KMS-11 (cell line): ENCODE measurements at regions not wholly inside any gene's neighbourhood (a gene's known extent, or its start where the extent isn't known, plus 50 kb on each side); places are given as distances from the start of the nearest gene placed in this dataset.

Source experiments
- H2AFZ ChIP-seq: fragments of 200-600 bp; sonication (generic); 2 replicates; pipeline ENCODE4 v1.6.1; 2016; ENCODE audit warnings: antibody characterized with exemption, mixed run types, low read depth
- H3K27ac ChIP-seq: fragments of 200-600 bp; sonication (generic); 2 replicates; pipeline ENCODE4 v1.6.1; 2016; ENCODE audit warnings: mild to moderate bottlenecking, mixed run types
- H3K27me3 ChIP-seq: fragments of 200-600 bp; sonication (generic); 2 replicates; pipeline ENCODE4 v1.6.1; 2017; ENCODE audit warnings: mild to moderate bottlenecking, low read depth, mixed run types, moderate library complexity; ENCODE audit not compliant: insufficient read depth
- H3K36me3 ChIP-seq: fragments of 200-600 bp; sonication (generic); 2 replicates; pipeline ENCODE4 v1.6.1; 2017; ENCODE audit warnings: mild to moderate bottlenecking, mixed run types; ENCODE audit not compliant: insufficient read depth
- H3K4me1 ChIP-seq: fragments of 200-600 bp; sonication (generic); 2 replicates; pipeline ENCODE4 v1.6.1; 2016; ENCODE audit warnings: mild to moderate bottlenecking, low read depth, mixed run types; ENCODE audit not compliant: poor library complexity, severe bottlenecking
- H3K4me2 ChIP-seq: fragments of 200-600 bp; sonication (generic); 2 replicates; pipeline ENCODE4 v1.7.0; 2016; ENCODE audit warnings: mild to moderate bottlenecking, mixed run types
- H3K4me3 ChIP-seq: fragments of 200-600 bp; sonication (generic); IDR thresholded peaks from 2 replicates; pipeline ENCODE4 v1.6.1; 2017; ENCODE audit warnings: low read depth, low read length, mixed read lengths; ENCODE audit not compliant: insufficient read depth
- H3K79me2 ChIP-seq: fragments of 200-600 bp; sonication (generic); 2 replicates; pipeline ENCODE4 v1.6.1; 2016; ENCODE audit warnings: low read depth, mixed run types; ENCODE audit not compliant: insufficient read depth
- H3K9ac ChIP-seq: fragments of 200-600 bp; sonication (generic); 2 replicates; pipeline ENCODE4 v1.6.1; 2016; ENCODE audit warnings: mild to moderate bottlenecking, mixed run types
- H4K20me1 ChIP-seq: fragments of 200-600 bp; sonication (generic); 2 replicates; pipeline ENCODE4 v1.6.1; 2016; ENCODE audit warnings: mild to moderate bottlenecking, mixed run types; ENCODE audit not compliant: insufficient read depth
- TF ChIP-seq, protein P1 (sequence below): fragments of 200-600 bp; sonication (generic); conservative IDR thresholded peaks from 2 replicates; pipeline ENCODE4 v1.6.1; 2017; ENCODE audit warnings: low read depth, mild to moderate bottlenecking, antibody characterized with exemption, low read length, moderate library complexity, mixed read lengths

DNA sequence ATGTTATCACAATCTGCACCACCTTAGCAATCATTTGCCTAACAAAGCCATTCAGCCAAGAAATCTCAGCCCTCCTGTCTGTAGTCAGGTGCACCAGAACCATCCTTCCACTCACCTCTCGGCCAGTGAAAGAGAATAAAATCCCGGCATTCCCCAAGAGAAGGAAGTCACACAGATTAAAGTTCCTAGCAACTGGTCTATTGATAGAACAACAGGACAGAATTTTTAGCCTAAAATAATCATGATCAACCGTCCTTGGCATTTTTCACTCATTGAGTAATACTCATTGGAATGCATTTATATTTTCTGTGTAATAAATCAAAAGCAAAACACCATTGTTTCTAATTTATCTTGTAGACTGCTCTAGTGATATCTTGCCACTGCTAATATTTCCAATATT is 85.7 kb upstream of the CDH4 start:
- TF ChIP-seq, protein P1, sequence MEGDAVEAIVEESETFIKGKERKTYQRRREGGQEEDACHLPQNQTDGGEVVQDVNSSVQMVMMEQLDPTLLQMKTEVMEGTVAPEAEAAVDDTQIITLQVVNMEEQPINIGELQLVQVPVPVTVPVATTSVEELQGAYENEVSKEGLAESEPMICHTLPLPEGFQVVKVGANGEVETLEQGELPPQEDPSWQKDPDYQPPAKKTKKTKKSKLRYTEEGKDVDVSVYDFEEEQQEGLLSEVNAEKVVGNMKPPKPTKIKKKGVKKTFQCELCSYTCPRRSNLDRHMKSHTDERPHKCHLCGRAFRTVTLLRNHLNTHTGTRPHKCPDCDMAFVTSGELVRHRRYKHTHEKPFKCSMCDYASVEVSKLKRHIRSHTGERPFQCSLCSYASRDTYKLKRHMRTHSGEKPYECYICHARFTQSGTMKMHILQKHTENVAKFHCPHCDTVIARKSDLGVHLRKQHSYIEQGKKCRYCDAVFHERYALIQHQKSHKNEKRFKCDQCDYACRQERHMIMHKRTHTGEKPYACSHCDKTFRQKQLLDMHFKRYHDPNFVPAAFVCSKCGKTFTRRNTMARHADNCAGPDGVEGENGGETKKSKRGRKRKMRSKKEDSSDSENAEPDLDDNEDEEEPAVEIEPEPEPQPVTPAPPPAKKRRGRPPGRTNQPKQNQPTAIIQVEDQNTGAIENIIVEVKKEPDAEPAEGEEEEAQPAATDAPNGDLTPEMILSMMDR: no peak
- Histone ChIP-seq H3K9ac (no peak overlapping the region), H3K4me1 (no peaks in the 10 kb centered on the region), H3K4me3 (no peak overlapping the region), H2AFZ (no peak overlapping the region), H3K36me3 (no peaks in the 10 kb centered on the region), H3K79me2 (no peaks in the 10 kb centered on the region), H3K27ac (no peak overlapping the region), H4K20me1 (no peaks in the 10 kb centered on the region), H3K27me3 (no peaks in the 10 kb centered on the region; the same call in 1 of the 2 replicates), H3K4me2 (no peak overlapping the region)

DNA sequence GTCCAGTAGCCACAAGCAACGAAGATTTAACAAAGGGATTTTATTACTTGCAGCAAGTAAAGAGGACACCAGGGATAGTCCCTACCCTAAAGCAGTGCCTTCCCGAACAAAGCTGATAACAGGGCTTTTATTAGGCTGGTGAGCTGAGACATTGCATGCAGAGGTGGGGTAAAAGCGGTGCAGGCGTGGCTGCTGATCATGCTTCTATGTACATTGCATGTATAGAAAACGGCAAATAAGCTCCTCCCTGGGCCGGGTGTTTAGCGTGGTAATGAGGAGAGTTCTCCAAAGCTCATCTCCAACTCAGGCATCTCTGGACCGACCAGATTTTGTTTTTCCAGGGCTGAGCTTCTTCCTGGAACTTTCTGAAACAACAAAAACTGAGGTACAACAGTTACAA is 83.5 kb upstream of the CDH4 start:
- H3K4me2 ChIP-seq: no peak overlapping the region
- H4K20me1 ChIP-seq: no peaks in the 10 kb centered on the region
- H2AFZ ChIP-seq: no peak overlapping the region
- H3K79me2 ChIP-seq: no peaks in the 10 kb centered on the region
- H3K4me1 ChIP-seq: no peaks in the 10 kb centered on the region
- H3K27me3 ChIP-seq: no peaks in the 10 kb centered on the region; the same call in 1 of the 2 replicates
- no peaks in the 10 kb centered on the region for H3K36me3 ChIP-seq
- H3K4me3 ChIP-seq: no peak overlapping the region
- H3K9ac ChIP-seq: no peak overlapping the region
- TF ChIP-seq, protein P1: no peak
- no peak overlapping the region for H3K27ac ChIP-seq

DNA sequence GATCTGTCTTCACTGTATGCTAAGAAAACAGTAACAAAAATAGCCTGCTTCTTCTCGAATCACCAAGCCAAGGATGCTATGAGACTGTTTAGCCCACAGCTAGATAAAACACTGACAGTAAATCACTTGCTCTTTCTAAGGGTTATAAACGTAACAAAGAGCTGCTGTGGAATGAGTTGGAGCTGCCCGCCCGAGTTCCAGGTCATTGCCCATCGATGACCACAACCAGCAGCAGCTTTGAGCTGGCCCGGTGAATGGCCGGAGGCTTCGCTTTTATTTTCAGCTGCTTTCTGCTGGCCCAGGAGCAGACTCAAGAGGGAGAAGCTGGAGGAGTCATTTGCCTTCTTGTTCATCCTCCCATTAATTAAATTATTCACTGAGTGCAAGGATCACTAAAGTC is 82.2 kb upstream of the CDH4 start:
- Histone ChIP-seq H3K79me2 (no peaks in the 10 kb centered on the region), H3K27me3 (no peaks in the 10 kb centered on the region; the same call in 1 of the 2 replicates), H2AFZ (no peak overlapping the region), H3K4me3 (no peak overlapping the region), H3K4me2 (no peak overlapping the region), H3K27ac (no peak overlapping the region), H3K9ac (no peak overlapping the region), H3K4me1 (no peaks in the 10 kb centered on the region), H3K36me3 (no peaks in the 10 kb centered on the region), H4K20me1 (no peaks in the 10 kb centered on the region)
- TF ChIP-seq, protein P1: no peak

DNA sequence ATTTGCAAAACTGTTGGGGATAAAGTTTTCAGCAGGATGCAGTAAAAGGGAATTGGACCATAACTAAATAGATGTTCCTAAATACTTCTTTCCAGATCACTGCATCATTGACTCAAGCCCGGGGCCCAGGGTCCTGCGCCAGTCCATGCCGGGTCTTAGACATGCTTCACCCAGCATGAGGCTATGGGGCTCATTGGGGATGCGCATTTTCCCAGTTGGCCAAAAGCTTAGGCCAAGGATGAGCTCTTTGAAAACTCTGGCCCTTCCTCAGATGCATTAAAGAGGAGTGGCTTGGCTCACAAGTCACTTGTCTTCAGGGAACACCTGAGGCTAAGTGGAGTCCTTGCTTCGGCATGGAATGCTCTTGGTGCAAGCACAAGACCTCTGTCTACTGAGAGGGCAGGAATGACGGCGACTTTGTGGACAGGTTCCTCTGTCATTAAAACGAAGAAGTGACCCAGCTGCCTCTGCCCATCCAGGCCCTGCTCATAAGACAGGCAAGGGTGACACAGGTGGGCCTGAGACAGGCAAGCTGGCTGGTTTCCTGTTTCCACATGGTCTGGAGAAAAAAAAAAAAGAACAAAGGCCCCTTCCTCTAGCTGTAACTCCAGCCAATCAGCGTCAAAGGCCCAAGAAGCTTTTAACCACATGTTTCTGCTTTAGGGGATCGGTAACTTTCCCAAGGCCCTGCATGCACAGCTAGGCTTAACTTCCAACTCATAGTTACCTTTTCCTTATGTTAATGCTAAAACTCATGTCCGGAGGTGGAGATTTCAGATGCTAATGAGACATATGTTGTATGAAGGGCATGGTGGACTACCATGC is 81.4 kb upstream of the CDH4 start:
- H3K4me2 ChIP-seq: no peak overlapping the region
- no peaks in the 10 kb centered on the region for H3K4me1 ChIP-seq
- H4K20me1 ChIP-seq: no peaks in the 10 kb centered on the region
- H3K9ac ChIP-seq: no peak overlapping the region
- no peaks in the 10 kb centered on the region for H3K79me2 ChIP-seq
- H3K36me3 ChIP-seq: no peaks in the 10 kb centered on the region
- TF ChIP-seq, protein P1: no peak
- H3K27ac ChIP-seq: no peak overlapping the region
- no peak overlapping the region for H2AFZ ChIP-seq
- H3K4me3 ChIP-seq: no peak overlapping the region
- H3K27me3 ChIP-seq: no peaks in the 10 kb centered on the region; the same call in 1 of the 2 replicates
